A549 (cell line): ENCODE measurements at regions not wholly inside any gene's neighbourhood (a gene's known extent, or its start where the extent isn't known, plus 50 kb on each side); places are given as distances from the start of the nearest gene placed in this dataset.

Experiments used
- ATAC-seq, 2 experiments: fragments of 200-7000 bp in 1 of 2; fragments of >200 bp in 1 of 2; cut with Nextera tagmentation in 1 of 2; cut with Tn5 transposase in 1 of 2; 3 replicates each; pipeline versions ENCODE4 v1.8.0 to v1.9.1; 2018 to 2020; ENCODE audit warnings: mild to moderate bottlenecking in 1 of 2, moderate library complexity in 1 of 2
- CTCF ChIA-PET: fragments of 300-600 bp; sonication (Branson Sonifier 250); formaldehyde crosslinking; extraction: SDS; loops from one replicate; lab custom pipeline; 2021; ENCODE audit warnings: antibody characterized with exemption, inconsistent platforms; lab: Yijun Ruan, JAX
- POLR2A ChIA-PET: fragments of 350-600 bp; formaldehyde crosslinking; extraction: SDS; loops from one replicate; lab custom pipeline; 2021; ENCODE audit warnings: antibody characterized with exemption, inconsistent platforms; lab: Yijun Ruan, JAX
- DNase-seq, 2 experiments: peaks; one replicate each; pipeline versions ENCODE4 v3.0.0 to v3.0.0-alpha.2; 2011 to 2016; ENCODE audit warnings: low read depth in 1 of 2, low spot score in 1 of 2
- FAIRE-seq: peaks from 2 replicates; lab custom pipeline; 2011; peaks lifted over from hg19 to GRCh38; lab: Jason Lieb, UNC
- H3K27ac ChIP-seq, 2 experiments: fragments of >200 bp; sonication (Bioruptor Twin); formaldehyde crosslinking; 3 replicates each; pipeline ENCODE4 v1.5.1; 2016 to 2017
- H3K4me1 ChIP-seq: fragments of >200 bp; sonication (Bioruptor Twin); formaldehyde crosslinking; 3 replicates; pipeline ENCODE4 v1.6.1; 2016
- H3K4me2 ChIP-seq: fragments of >200 bp; sonication (Bioruptor Twin); formaldehyde crosslinking; 3 replicates; pipeline ENCODE4 v1.6.1; 2016
- H3K4me3 ChIP-seq: fragments of >200 bp; sonication (Bioruptor Twin); formaldehyde crosslinking; 3 replicates; pipeline ENCODE4 v1.5.1; 2016
- H3K9me3 ChIP-seq: fragments of >200 bp; sonication (Bioruptor Twin); formaldehyde crosslinking; 3 replicates; pipeline ENCODE4 v1.6.1; 2016
- CHD2 ChIP-seq: fragments of 150-350 bp; IDR thresholded peaks from 2 replicates; pipeline ENCODE4 v1.6.1; 2014; ENCODE audit warnings: low read length; ENCODE audit not compliant: partially characterized antibody
- EP300 ChIP-seq, 2 experiments: fragments of >200 bp; sonication (Bioruptor Twin); formaldehyde crosslinking; IDR thresholded peaks; 2 replicates in 1 of 2; 3 replicates in 1 of 2; pipeline ENCODE4 v1.6.1; 2016 to 2017
- FOSL2 ChIP-seq, 2 experiments: fragments of 450-650 bp in 1 of 2; fragments of >200 bp in 1 of 2; sonication (Bioruptor Twin) in 1 of 2; formaldehyde crosslinking; IDR thresholded peaks; 2 replicates each; pipeline versions ENCODE4 v1.5.0 to v1.6.1; 2016 to 2020; ENCODE audit warnings: mild to moderate bottlenecking in 1 of 2, moderate library complexity in 1 of 2
- GATA3 ChIP-seq: IDR thresholded peaks from 2 replicates; pipeline ENCODE4 v1.6.1; 2012; ENCODE audit warnings: borderline replicate concordance
- HEYL ChIP-seq: fragments of 250-450 bp; sonication (Bioruptor Pico); IDR thresholded peaks from 2 replicates; pipeline ENCODE4 v1.8.0; 2021; ENCODE audit warnings: mild to moderate bottlenecking, moderate library complexity
- HOXA7 ChIP-seq: fragments of 250-450 bp; sonication (Bioruptor Pico); IDR thresholded peaks from 2 replicates; pipeline ENCODE4 v1.5.0; 2020; ENCODE audit warnings: mild to moderate bottlenecking, moderate library complexity
- HOXB13 ChIP-seq: fragments of 250-450 bp; sonication (Bioruptor Pico); IDR thresholded peaks from 2 replicates; pipeline ENCODE4 v1.5.0; 2020; ENCODE audit warnings: low read depth, mild to moderate bottlenecking, moderate library complexity
- JUNB ChIP-seq: fragments of >200 bp; sonication (Bioruptor Twin); formaldehyde crosslinking; IDR thresholded peaks from 2 replicates; pipeline ENCODE4 v1.6.1; 2016
- MAFK ChIP-seq: fragments of 450-650 bp; IDR thresholded peaks from 2 replicates; pipeline ENCODE4 v1.6.1; 2014; ENCODE audit not compliant: partially characterized antibody
- NR3C1 ChIP-seq: fragments of >200 bp; sonication (Bioruptor Twin); formaldehyde crosslinking; IDR thresholded peaks from 3 replicates; pipeline ENCODE4 v1.6.1; 2017
- RAD21 ChIP-seq, 2 experiments: fragments of >200 bp in 1 of 2; sonication (Bioruptor Twin) in 1 of 2; formaldehyde crosslinking in 1 of 2; IDR thresholded peaks in 1 of 2; conservative IDR thresholded peaks in 1 of 2; 2 replicates in 1 of 2; 3 replicates in 1 of 2; pipeline ENCODE4 v1.6.1; 2012 to 2018; ENCODE audit warnings: inconsistent platforms in 1 of 2
- SMC3 ChIP-seq: fragments of >200 bp; sonication (Bioruptor Twin); formaldehyde crosslinking; IDR thresholded peaks from 3 replicates; pipeline ENCODE4 v1.6.1; 2018; ENCODE audit warnings: inconsistent platforms
- SREBF2 ChIP-seq: fragments of 450-650 bp; IDR thresholded peaks from 2 replicates; pipeline ENCODE4 v1.6.1; 2014; ENCODE audit warnings: mild to moderate bottlenecking, moderate library complexity
- ZSCAN20 ChIP-seq: fragments of 250-450 bp; sonication (Bioruptor Pico); IDR thresholded peaks from 2 replicates; pipeline ENCODE4 v1.8.0; 2022; ENCODE audit warnings: mild to moderate bottlenecking, moderate library complexity
- TF ChIP-seq, protein P1 (sequence below): fragments of 250-450 bp; sonication (Bioruptor Pico); IDR thresholded peaks from 2 replicates; pipeline ENCODE4 v1.5.0; 2021; ENCODE audit warnings: mild to moderate bottlenecking, moderate library complexity, borderline replicate concordance
- TF ChIP-seq, protein P2 (sequence below): fragments of 200-600 bp; sonication (generic); IDR thresholded peaks from 2 replicates; pipeline ENCODE4 v1.6.1; 2016; ENCODE audit warnings: antibody characterized with exemption, mild to moderate bottlenecking, moderate library complexity
- TF ChIP-seq, protein P3 (sequence below): fragments of 250-450 bp; sonication (Bioruptor Pico); IDR thresholded peaks from 2 replicates; pipeline ENCODE4 v1.5.0; 2020; ENCODE audit warnings: low read depth, mild to moderate bottlenecking, moderate library complexity
- TF ChIP-seq, protein P4 (sequence below): fragments of >200 bp; sonication (Bioruptor Twin); formaldehyde crosslinking; IDR thresholded peaks from 3 replicates; pipeline ENCODE4 v1.6.1; 2016
- TF ChIP-seq, protein P5 (sequence below): fragments of 450-650 bp; IDR thresholded peaks from 2 replicates; pipeline ENCODE4 v1.6.1; 2014; ENCODE audit warnings: antibody characterized with exemption
- TF ChIP-seq, protein P6 (sequence below): fragments of >200 bp; sonication (Bioruptor Twin); formaldehyde crosslinking; IDR thresholded peaks from 3 replicates; pipeline ENCODE4 v1.5.1; 2016

DNA sequence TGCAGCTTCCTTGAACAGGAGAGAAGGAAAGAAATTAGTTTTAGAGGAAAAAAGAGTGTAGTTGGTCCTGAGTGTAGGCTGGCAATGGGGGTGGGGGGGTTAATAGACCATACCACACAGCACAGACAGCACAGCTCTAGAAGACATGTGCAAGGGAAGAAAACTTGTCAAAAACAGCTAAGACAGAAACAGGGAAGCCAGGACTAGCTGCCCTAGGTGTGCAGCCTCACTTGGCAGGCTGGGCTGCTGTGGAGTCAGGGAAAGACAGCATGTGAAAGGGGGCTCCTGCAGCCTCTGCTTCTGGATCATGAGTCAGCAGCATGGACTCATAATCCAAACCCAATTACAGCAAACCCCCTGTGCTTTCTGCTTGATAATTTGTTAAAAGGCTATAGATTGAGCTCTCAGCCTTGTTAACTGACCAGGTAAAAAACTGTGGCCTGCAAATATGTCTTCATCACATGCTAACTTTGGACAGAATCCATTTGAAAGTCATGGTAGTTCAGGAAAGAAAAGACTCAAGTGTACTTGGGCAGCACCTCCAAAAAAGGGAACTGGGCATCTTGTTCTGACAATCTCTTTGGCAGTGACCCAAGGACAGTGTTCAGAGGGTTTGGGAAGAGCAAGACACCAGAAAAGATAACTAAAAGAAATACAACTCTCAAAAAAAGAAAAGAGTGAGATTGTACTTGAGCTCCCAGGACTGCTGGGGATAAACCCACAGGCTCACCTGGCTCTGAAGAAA lies 142.2 kb upstream of the VWC2 start:
- Histone ChIP-seq H3K4me1 (no peaks in the 10 kb centered on the region), H3K4me3 (no peak overlapping the region), H3K9me3 (no peaks in the 10 kb centered on the region), H3K27ac (no peak overlapping the region), H3K4me2 (no peak overlapping the region)
- no peak for DNase-seq
- ATAC-seq: no peak
- POLR2A ChIA-PET: no interaction called here
- FAIRE-seq: no peak
- CTCF ChIA-PET: no interaction called here
- TF ChIP-seq HOXA7 (CRISPR knock-in tag) (no peak), RAD21 (conservative IDR thresholded peaks at IDR 0.05 in 1 of 2, IDR thresholded peaks at IDR 0.05 in 1 of 2) (no peak), GATA3 (no peak), JUNB (no peak), FOSL2 (IDR thresholded peaks at IDR 0.05) (no peak), FOSL2 (CRISPR knock-in tag; IDR thresholded peaks at IDR 0.05) (no peak), EP300 (IDR thresholded peaks at IDR 0.05) (no peak), CHD2 (no peak), HEYL (CRISPR knock-in tag) (no peak), NR3C1 (no peak), ZSCAN20 (CRISPR knock-in tag) (no peak), SMC3 (no peak), HOXB13 (no peak), SREBF2 (no peak), MAFK (no peak)
- TF ChIP-seq, protein P1, sequence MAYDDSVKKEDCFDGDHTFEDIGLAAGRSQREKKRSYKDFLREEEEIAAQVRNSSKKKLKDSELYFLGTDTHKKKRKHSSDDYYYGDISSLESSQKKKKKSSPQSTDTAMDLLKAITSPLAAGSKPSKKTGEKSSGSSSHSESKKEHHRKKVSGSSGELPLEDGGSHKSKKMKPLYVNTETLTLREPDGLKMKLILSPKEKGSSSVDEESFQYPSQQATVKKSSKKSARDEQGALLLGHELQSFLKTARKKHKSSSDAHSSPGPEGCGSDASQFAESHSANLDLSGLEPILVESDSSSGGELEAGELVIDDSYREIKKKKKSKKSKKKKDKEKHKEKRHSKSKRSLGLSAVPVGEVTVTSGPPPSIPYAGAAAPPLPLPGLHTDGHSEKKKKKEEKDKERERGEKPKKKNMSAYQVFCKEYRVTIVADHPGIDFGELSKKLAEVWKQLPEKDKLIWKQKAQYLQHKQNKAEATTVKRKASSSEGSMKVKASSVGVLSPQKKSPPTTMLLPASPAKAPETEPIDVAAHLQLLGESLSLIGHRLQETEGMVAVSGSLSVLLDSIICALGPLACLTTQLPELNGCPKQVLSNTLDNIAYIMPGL (CRISPR knock-in tag): no peak
- TF ChIP-seq, protein P2, sequence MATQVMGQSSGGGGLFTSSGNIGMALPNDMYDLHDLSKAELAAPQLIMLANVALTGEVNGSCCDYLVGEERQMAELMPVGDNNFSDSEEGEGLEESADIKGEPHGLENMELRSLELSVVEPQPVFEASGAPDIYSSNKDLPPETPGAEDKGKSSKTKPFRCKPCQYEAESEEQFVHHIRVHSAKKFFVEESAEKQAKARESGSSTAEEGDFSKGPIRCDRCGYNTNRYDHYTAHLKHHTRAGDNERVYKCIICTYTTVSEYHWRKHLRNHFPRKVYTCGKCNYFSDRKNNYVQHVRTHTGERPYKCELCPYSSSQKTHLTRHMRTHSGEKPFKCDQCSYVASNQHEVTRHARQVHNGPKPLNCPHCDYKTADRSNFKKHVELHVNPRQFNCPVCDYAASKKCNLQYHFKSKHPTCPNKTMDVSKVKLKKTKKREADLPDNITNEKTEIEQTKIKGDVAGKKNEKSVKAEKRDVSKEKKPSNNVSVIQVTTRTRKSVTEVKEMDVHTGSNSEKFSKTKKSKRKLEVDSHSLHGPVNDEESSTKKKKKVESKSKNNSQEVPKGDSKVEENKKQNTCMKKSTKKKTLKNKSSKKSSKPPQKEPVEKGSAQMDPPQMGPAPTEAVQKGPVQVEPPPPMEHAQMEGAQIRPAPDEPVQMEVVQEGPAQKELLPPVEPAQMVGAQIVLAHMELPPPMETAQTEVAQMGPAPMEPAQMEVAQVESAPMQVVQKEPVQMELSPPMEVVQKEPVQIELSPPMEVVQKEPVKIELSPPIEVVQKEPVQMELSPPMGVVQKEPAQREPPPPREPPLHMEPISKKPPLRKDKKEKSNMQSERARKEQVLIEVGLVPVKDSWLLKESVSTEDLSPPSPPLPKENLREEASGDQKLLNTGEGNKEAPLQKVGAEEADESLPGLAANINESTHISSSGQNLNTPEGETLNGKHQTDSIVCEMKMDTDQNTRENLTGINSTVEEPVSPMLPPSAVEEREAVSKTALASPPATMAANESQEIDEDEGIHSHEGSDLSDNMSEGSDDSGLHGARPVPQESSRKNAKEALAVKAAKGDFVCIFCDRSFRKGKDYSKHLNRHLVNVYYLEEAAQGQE: no peak
- TF ChIP-seq, protein P3, sequence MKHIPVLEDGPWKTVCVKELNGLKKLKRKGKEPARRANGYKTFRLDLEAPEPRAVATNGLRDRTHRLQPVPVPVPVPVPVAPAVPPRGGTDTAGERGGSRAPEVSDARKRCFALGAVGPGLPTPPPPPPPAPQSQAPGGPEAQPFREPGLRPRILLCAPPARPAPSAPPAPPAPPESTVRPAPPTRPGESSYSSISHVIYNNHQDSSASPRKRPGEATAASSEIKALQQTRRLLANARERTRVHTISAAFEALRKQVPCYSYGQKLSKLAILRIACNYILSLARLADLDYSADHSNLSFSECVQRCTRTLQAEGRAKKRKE: no peak
- TF ChIP-seq, protein P4, sequence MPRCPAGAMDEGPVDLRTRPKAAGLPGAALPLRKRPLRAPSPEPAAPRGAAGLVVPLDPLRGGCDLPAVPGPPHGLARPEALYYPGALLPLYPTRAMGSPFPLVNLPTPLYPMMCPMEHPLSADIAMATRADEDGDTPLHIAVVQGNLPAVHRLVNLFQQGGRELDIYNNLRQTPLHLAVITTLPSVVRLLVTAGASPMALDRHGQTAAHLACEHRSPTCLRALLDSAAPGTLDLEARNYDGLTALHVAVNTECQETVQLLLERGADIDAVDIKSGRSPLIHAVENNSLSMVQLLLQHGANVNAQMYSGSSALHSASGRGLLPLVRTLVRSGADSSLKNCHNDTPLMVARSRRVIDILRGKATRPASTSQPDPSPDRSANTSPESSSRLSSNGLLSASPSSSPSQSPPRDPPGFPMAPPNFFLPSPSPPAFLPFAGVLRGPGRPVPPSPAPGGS: no peak
- TF ChIP-seq, protein P5, sequence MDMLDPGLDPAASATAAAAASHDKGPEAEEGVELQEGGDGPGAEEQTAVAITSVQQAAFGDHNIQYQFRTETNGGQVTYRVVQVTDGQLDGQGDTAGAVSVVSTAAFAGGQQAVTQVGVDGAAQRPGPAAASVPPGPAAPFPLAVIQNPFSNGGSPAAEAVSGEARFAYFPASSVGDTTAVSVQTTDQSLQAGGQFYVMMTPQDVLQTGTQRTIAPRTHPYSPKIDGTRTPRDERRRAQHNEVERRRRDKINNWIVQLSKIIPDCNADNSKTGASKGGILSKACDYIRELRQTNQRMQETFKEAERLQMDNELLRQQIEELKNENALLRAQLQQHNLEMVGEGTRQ: no peak
- TF ChIP-seq, protein P6, sequence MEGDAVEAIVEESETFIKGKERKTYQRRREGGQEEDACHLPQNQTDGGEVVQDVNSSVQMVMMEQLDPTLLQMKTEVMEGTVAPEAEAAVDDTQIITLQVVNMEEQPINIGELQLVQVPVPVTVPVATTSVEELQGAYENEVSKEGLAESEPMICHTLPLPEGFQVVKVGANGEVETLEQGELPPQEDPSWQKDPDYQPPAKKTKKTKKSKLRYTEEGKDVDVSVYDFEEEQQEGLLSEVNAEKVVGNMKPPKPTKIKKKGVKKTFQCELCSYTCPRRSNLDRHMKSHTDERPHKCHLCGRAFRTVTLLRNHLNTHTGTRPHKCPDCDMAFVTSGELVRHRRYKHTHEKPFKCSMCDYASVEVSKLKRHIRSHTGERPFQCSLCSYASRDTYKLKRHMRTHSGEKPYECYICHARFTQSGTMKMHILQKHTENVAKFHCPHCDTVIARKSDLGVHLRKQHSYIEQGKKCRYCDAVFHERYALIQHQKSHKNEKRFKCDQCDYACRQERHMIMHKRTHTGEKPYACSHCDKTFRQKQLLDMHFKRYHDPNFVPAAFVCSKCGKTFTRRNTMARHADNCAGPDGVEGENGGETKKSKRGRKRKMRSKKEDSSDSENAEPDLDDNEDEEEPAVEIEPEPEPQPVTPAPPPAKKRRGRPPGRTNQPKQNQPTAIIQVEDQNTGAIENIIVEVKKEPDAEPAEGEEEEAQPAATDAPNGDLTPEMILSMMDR: no peak
